CD4-positive, alpha-beta T cell (primary cell): ENCODE measurements at regions not wholly inside any gene's neighbourhood (a gene's known extent, or its start where the extent isn't known, plus 50 kb on each side); places are given as distances from the start of the nearest gene placed in this dataset.

Source experiments
- ATAC-seq: fragments of 200-7000 bp; cut with Tn5 transposase; one replicate; pipeline ENCODE4 v1.10.0; 2022; ENCODE audit warnings: mild to moderate bottlenecking; ENCODE audit not compliant: poor library complexity
- CTCF ChIA-PET: fragments of 350-600 bp; sonication (Branson Sonifier 250); formaldehyde crosslinking; loops from one replicate; lab custom pipeline; 2021; ENCODE audit warnings: antibody characterized with exemption, inconsistent platforms; lab: Charles Lee
- POLR2A ChIA-PET: fragments of 350-600 bp; sonication (Branson Sonifier 250); formaldehyde crosslinking; loops from one replicate; lab custom pipeline; 2021; ENCODE audit warnings: antibody characterized with exemption, inconsistent platforms; lab: Charles Lee
- DNase-seq, 14 experiments: peaks; one replicate each; pipeline ENCODE4 v3.0.0-alpha.2; 2013 to 2020; ENCODE audit warnings: mixed read lengths in 2 of 14
- H3K27ac ChIP-seq, 2 donors: one replicate each; pipeline versions ENCODE4 v1.5.1 to v1.7.0; 2013; ENCODE audit warnings: low read length in 2 of 2, low read depth in 1 of 2, mild to moderate bottlenecking in 1 of 2
- H3K27me3 ChIP-seq, 2 experiments: 1 replicate in 1 of 2; 2 replicates in 1 of 2; pipeline versions ENCODE4 v1.6.1 to v1.7.0; 2013; ENCODE audit warnings: low read length in 2 of 2, control low read depth in 1 of 2, mild to moderate bottlenecking in 1 of 2, moderate library complexity in 1 of 2; ENCODE audit not compliant: insufficient read depth in 2 of 2, control insufficient read depth in 1 of 2
- H3K36me3 ChIP-seq: one replicate; pipeline ENCODE4 v1.6.1; 2013; ENCODE audit warnings: low read length, control low read depth; ENCODE audit not compliant: insufficient read depth
- H3K4me1 ChIP-seq: one replicate; pipeline ENCODE4 v1.6.1; 2013; ENCODE audit warnings: low read length, control low read depth; ENCODE audit not compliant: insufficient read depth
- H3K4me3 ChIP-seq: one replicate; pipeline ENCODE4 v1.5.1; 2013; ENCODE audit warnings: mild to moderate bottlenecking, low read length, moderate library complexity
- H3K9me3 ChIP-seq, 2 experiments: 1 replicate in 1 of 2; 2 replicates in 1 of 2; pipeline versions ENCODE4 v1.6.1 to v1.7.0; 2013; ENCODE audit warnings: low read length in 2 of 2, mild to moderate bottlenecking in 2 of 2, control low read depth in 1 of 2, moderate library complexity in 1 of 2; ENCODE audit not compliant: control insufficient read depth in 1 of 2, insufficient read depth in 1 of 2
- H3K27ac Mint-ChIP-seq: one replicate; pipeline ENCODE4 v1.8.0; 2020; ENCODE audit warnings: mixed read lengths
- H3K27me3 Mint-ChIP-seq: one replicate; pipeline ENCODE4 v1.8.0; 2021; ENCODE audit warnings: mixed read lengths
- H3K36me3 Mint-ChIP-seq: one replicate; pipeline ENCODE4 v1.8.0; 2021; ENCODE audit warnings: low read depth, mixed read lengths
- H3K4me1 Mint-ChIP-seq: one replicate; pipeline ENCODE4 v1.8.0; 2021; ENCODE audit warnings: low read depth, mixed read lengths
- H3K4me3 Mint-ChIP-seq: one replicate; pipeline ENCODE4 v1.8.0; 2020; ENCODE audit warnings: mild to moderate bottlenecking, mixed read lengths
- H3K9me3 Mint-ChIP-seq: one replicate; pipeline ENCODE4 v1.8.0; 2020; ENCODE audit warnings: mixed read lengths
- intact Hi-C, 2 experiments: fragments of 100-400 bp; cut with DNase I in 1 of 2; cut with micrococcal nuclease in 1 of 2; formaldehyde crosslinking; loops; one replicate each; pipeline versions ENCODE4 v1.15.1 to v1.9.0; 2023 to 2025; cut with DNase I, micrococcal nuclease
- TF ChIP-seq, protein P1 (sequence below): fragments of 200-600 bp; IDR thresholded peaks from one replicate; pipeline ENCODE4 v1.8.0; 2022; ENCODE audit warnings: antibody characterized with exemption, mild to moderate bottlenecking

DNA sequence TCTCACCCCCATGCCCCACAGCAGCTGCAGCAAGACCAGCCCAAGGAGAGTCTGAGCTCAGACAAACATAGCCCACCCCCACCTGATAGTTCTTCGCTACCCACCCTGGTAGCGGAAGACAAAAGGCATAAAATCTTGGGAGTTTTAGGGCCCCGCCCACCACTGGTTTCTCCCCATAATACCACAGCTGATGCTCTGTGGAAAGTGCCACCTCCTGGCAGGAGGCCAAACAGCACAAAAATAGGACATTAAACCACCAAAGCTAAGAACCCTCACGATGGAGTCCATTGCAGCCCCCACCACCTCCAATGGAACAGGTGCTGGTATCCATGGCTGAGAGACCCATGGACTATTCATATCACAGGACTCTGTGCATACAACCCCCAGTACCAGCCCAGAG is 226.7 kb downstream of the SNCA start:
- POLR2A ChIA-PET: no interaction called here
- no peaks in the 10 kb centered on the region for H3K9me3 Mint-ChIP-seq
- intact Hi-C loops: no loop called here
- H3K27ac Mint-ChIP-seq: no peak overlapping the region
- Histone ChIP-seq H3K27me3 (no peaks in the 10 kb centered on the region), H3K36me3 (no peaks in the 10 kb centered on the region), H3K9me3 (no peaks in the 10 kb centered on the region), H3K27ac (no peak overlapping the region), H3K4me3 (no peak overlapping the region), H3K4me1 (no peaks in the 10 kb centered on the region)
- CTCF ChIA-PET: no interaction called here
- no peaks in the 10 kb centered on the region for H3K27me3 Mint-ChIP-seq
- DNase-seq (no peak), ATAC-seq (no peak)
- no peaks in the 10 kb centered on the region for H3K4me1 Mint-ChIP-seq
- H3K4me3 Mint-ChIP-seq: no peak overlapping the region
- H3K36me3 Mint-ChIP-seq: no peaks in the 10 kb centered on the region
- TF ChIP-seq, protein P1, sequence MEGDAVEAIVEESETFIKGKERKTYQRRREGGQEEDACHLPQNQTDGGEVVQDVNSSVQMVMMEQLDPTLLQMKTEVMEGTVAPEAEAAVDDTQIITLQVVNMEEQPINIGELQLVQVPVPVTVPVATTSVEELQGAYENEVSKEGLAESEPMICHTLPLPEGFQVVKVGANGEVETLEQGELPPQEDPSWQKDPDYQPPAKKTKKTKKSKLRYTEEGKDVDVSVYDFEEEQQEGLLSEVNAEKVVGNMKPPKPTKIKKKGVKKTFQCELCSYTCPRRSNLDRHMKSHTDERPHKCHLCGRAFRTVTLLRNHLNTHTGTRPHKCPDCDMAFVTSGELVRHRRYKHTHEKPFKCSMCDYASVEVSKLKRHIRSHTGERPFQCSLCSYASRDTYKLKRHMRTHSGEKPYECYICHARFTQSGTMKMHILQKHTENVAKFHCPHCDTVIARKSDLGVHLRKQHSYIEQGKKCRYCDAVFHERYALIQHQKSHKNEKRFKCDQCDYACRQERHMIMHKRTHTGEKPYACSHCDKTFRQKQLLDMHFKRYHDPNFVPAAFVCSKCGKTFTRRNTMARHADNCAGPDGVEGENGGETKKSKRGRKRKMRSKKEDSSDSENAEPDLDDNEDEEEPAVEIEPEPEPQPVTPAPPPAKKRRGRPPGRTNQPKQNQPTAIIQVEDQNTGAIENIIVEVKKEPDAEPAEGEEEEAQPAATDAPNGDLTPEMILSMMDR: no peak

- no peak overlapping the region for H3K4me3 ChIP-seq
- ATAC-seq: no peak
- Mint-ChIP-seq H3K9me3 (no peaks in the 10 kb centered on the region), H3K4me3 (no peak overlapping the region), H3K36me3 (no peaks in the 10 kb centered on the region), H3K27me3 (no peaks in the 10 kb centered on the region), H3K27ac (no peak overlapping the region), H3K4me1 (no peaks in the 10 kb centered on the region)
- H3K27me3 ChIP-seq: no peaks in the 10 kb centered on the region
- ChIA-PET POLR2A (no interaction called here), CTCF (no interaction called here)
- H3K36me3 ChIP-seq: no peaks in the 10 kb centered on the region
- intact Hi-C loops: no loop called here
- no peak overlapping the region for H3K27ac ChIP-seq
- no peaks in the 10 kb centered on the region for H3K4me1 ChIP-seq
- no peak for DNase-seq
- H3K9me3 ChIP-seq: no peaks in the 10 kb centered on the region
- TF ChIP-seq, protein P1: no peak
These were observed 227.2 kb downstream of the SNCA start for GRCh38 chr4:89609756-89610155.

DNA sequence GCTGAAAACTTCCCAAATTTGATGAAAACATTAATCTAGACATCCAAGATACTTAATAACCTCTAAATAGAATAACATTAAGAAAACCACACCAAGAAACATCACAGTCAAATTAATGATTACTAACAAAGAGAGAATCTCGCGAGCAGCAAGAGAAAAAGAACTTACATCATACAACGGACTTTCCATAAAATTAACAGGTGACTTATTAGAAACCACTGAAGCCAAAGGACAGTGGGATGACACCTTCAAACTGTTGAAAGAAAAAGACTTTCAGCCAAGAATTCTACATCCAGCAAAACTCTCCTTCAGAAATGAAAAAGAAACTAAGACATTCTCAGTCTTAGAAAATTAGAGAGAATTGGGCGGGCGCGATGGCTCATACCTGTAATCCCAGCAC is 232.0 kb downstream of the SNCA start:
- TF ChIP-seq, protein P1: no peak
- Mint-ChIP-seq H3K4me1 (no peaks in the 10 kb centered on the region), H3K4me3 (no peak overlapping the region), H3K36me3 (no peaks in the 10 kb centered on the region), H3K27me3 (no peaks in the 10 kb centered on the region), H3K27ac (no peak overlapping the region), H3K9me3 (no peaks in the 10 kb centered on the region)
- ChIA-PET CTCF (no interaction called here), POLR2A (no interaction called here)
- DNase-seq (no peak), ATAC-seq (no peak)
- no peak overlapping the region for H3K4me3 ChIP-seq
- H3K27me3 ChIP-seq: no peaks in the 10 kb centered on the region
- no peaks in the 10 kb centered on the region for H3K36me3 ChIP-seq
- no peak overlapping the region for H3K27ac ChIP-seq
- intact Hi-C loops: no loop called here
- no peaks in the 10 kb centered on the region for H3K4me1 ChIP-seq
- no peaks in the 10 kb centered on the region for H3K9me3 ChIP-seq
